AG08395 (cell line): ENCODE measurements at regions not wholly inside any gene's neighbourhood (a gene's known extent, or its start where the extent isn't known, plus 50 kb on each side); places are given as distances from the start of the nearest gene placed in this dataset.

ENCODE experiments used
- DNase-seq: peaks from one replicate; pipeline ENCODE4 v3.0.0; 2012; ENCODE audit warnings: mixed read lengths, low spot score

- no peak for DNase-seq
These were observed 507.2 kb upstream of the IGFBP3 start for GRCh38 chr7:46428295-46428694.

DNA sequence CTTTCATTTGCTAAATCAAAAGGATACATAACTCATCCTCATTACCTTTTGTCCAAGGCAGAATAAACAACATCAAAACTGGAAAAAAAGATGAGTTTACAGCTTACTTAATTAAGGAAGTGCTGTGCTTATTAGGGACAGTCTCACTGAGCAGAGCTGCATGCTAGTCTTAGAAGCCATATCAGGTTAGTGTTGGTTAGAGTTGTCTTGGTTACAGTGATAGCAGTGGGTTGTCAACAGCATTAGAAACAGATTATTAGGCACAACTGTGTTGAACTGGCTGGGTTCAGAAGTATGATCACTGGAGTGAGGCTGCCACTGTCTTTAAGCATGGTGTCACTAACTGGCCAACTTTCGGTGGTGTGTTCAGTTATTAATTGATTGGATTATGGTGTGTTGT, 503.9 kb upstream of the IGFBP3 start:
- DNase-seq: no peak

- DNase-seq: no peak
These were observed 500.6 kb upstream of the IGFBP3 start for GRCh38 chr7:46421441-46422230.

DNA sequence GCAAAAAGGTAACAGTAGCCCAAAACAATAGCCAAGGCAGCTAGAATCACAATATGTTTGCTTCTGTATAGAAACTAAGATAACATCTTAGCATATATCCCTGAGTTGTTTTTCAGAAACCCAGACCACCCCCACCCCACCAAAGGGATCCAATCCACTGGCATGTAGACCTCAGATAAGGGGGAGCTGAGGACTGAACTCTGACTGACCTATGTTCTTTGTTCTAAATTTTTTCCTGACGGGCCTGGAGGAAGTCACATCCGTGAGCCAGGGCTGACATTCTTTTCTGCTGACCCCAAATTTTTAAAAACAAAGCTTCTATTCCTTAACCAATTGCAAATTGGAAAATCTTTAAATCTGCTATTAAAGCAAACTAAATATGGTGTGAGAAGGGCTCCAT, 493.9 kb upstream of the IGFBP3 start:
- DNase-seq: no peak

DNA sequence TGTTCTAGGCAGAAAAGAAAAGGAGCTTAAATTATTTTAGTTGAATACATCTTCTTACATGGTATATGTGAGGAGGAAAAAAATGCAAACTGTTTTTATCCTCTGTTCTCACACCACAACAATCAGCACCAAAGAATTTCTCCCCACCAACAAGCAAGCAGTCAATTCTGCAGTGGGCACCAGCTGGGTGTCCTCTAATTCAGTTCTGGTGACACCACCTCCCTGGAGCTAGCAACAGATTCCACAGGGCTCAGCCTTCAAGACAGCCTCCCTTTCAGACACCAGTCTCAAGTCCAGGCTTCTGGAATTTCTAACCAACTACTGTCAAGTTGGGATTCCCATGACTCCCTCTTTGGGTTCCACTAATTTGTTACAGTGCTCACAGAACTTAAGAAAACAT, 490.2 kb upstream of the IGFBP3 start:
- DNase-seq: no peak

- no peak for DNase-seq
These were observed 486.1 kb upstream of the IGFBP3 start for GRCh38 chr7:46407125-46407524.

DNA sequence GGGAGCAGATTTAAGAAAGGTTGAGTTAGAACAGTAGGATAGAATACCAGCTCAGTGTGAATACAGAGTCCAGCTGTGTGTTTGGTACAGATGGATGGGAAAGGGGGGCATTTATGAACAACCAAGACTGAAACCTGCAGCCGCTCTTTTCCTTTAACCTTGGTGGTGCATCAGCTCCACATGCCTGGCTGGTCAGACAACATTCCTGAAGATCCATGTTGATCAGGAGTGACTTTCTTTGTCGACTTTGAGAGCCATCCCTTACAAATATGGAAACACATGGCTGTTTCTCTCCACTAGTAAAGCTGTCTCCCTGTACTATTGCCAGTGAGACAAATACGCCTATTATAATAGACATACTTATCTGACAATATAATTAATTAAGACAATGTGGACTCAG, 476.5 kb upstream of the IGFBP3 start:
- no peak for DNase-seq

GRCh38 chr7:46396481-46396880, 475.4 kb upstream of the IGFBP3 start:
- DNase-seq: peak; percentile 28

DNA sequence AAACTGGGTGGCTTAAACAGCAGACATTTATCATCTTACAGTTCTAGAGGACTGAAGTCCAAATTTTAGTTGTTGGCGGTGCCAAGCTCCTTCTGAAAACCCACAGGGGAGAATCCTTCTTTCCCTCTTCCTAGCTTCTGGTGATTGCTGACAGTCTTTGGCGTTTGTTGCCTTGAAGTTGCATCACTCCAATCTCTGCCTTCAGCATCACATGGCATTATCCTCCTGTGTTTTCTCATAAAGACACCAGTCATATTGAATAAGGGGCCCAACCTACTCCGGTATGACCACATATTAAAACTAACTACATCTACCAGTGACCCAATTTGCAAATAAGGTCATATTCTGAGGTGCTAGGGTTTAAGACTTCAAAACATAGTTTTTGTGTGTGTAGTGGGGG, 472.1 kb upstream of the IGFBP3 start:
- no peak for DNase-seq

- peak; percentile 63 for DNase-seq
These were observed 470.4 kb upstream of the IGFBP3 start for GRCh38 chr7:46391231-46392201.

DNA sequence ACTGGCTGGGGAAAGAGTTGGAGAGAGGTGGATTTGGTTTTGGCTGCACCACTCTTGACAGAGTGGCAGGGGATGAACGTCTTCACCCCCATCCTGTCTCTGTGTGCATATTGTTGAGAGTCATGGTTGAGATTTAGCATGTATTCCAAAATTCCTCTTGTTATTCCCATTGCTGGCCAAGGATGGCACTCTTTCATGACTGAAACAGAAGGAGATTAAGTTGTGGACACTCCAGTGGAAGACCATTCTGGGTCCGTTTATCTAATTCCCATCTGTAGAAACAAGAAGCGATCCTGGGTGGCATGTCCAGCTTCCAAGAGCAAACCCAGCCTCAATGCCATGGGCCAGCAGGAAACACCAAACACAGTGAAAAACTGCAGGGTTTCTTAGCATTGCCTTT, 469.0 kb upstream of the IGFBP3 start:
- no peak for DNase-seq

GRCh38 chr7:46389146-46389545, 468.1 kb upstream of the IGFBP3 start:
- DNase-seq: no peak

- DNase-seq: peak; percentile 32
These were observed 466.6 kb upstream of the IGFBP3 start for GRCh38 chr7:46387646-46388045.

GRCh38 chr7:46386428-46387399, 465.6 kb upstream of the IGFBP3 start:
- DNase-seq: no peak

- DNase-seq: peak; percentile 80
These were observed 464.7 kb upstream of the IGFBP3 start for GRCh38 chr7:46385662-46386309.

- no peak for DNase-seq
These were observed 462.5 kb upstream of the IGFBP3 start for GRCh38 chr7:46383605-46384004.

DNA sequence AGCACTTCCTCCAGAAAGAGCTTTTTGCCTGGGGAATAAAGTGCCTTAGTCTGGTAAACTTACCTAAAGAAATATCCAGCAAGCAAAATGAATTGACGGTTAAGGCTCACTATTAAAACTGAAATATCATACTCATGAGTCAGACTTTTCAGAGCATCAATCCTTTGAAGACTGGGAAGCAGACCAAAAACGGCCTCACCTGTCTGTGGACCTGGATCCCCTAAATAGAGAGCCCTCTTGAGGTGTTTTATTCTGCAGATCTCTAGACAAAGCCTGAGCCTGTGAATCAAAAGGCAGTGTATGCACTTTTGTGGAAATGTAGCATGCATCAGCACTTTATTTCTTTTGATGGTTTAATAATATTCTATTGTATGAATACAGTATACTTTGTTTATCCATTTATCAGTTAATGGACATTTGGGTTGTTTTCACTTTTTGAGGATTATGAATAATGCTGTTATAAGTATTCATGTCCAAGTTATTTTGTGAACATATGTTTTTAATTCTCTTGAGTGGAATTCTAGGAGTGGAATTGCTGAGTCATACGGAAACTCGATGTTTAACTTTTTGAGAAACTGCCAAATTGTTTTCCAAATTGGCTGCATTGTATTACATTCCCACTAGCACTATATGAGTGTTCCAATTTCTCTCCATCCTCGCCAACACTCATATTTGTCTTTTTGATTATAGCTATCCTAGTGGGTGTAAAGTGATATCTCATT, 449.0 kb upstream of the IGFBP3 start:
- DNase-seq: peak; percentile 56

- DNase-seq: no peak
These were observed 447.8 kb upstream of the IGFBP3 start for GRCh38 chr7:46368871-46369270.

- no peak for DNase-seq
These were observed 445.5 kb upstream of the IGFBP3 start for GRCh38 chr7:46366526-46366925.

GRCh38 chr7:46363688-46364087, 442.6 kb upstream of the IGFBP3 start:
- no peak for DNase-seq

GRCh38 chr7:46360811-46361210, 439.7 kb upstream of the IGFBP3 start:
- DNase-seq: no peak
